GM21360 (cell line): ENCODE measurements at regions not wholly inside any gene's neighbourhood (a gene's known extent, or its start where the extent isn't known, plus 50 kb on each side); places are given as distances from the start of the nearest gene placed in this dataset.

Experiments used
- ATAC-seq: cut with Tn5 transposase; IDR thresholded peaks from one replicate; pipeline ENCODE4 v1.9.1; 2021; ENCODE audit warnings: mild to moderate bottlenecking, moderate library complexity; ENCODE audit not compliant: unreplicated experiment

GRCh38 chr2:144086965-144087364, 433.0 kb downstream of the ZEB2 start:
- ATAC-seq = no peak

GRCh38 chr2:144085016-144085415, 434.9 kb downstream of the ZEB2 start:
- no peak for ATAC-seq

- ATAC-seq = no peak
These were observed 435.7 kb downstream of the ZEB2 start for GRCh38 chr2:144084114-144084661.

GRCh38 chr2:144083211-144083610, 436.7 kb downstream of the ZEB2 start:
- ATAC-seq = no peak

GRCh38 chr2:144082777-144083176, 437.1 kb downstream of the ZEB2 start:
- ATAC-seq = no peak

GRCh38 chr2:144082327-144082726, 437.6 kb downstream of the ZEB2 start:
- ATAC-seq = no peak

GRCh38 chr2:144081272-144081671, 438.6 kb downstream of the ZEB2 start:
- ATAC-seq = no peak

GRCh38 chr2:144079803-144080202, 440.1 kb downstream of the ZEB2 start:
- no peak for ATAC-seq

GRCh38 chr2:144078802-144079724, 440.9 kb downstream of the ZEB2 start:
- ATAC-seq = no peak

GRCh38 chr2:144078106-144078505, 441.8 kb downstream of the ZEB2 start:
- ATAC-seq = no peak

- ATAC-seq = no peak
These were observed 445.5 kb downstream of the ZEB2 start for GRCh38 chr2:144074450-144074849.

GRCh38 chr2:144071461-144071860, 448.5 kb downstream of the ZEB2 start:
- no peak for ATAC-seq

- ATAC-seq = no peak
These were observed 452.4 kb downstream of the ZEB2 start for GRCh38 chr2:144067506-144067905.

- ATAC-seq = no peak
These were observed 456.3 kb downstream of the ZEB2 start for GRCh38 chr2:144063602-144064001.

- no peak for ATAC-seq
These were observed 465.0 kb downstream of the ZEB2 start for GRCh38 chr2:144054911-144055310.

GRCh38 chr2:144052083-144052482, 467.8 kb downstream of the ZEB2 start:
- ATAC-seq = no peak

GRCh38 chr2:144049137-144049536, 470.8 kb downstream of the ZEB2 start:
- no peak for ATAC-seq

GRCh38 chr2:144048631-144049060, 471.3 kb downstream of the ZEB2 start:
- ATAC-seq = no peak

- ATAC-seq = no peak
These were observed 477.2 kb downstream of the ZEB2 start for GRCh38 chr2:144042751-144043150.

- no peak for ATAC-seq
These were observed 478.3 kb downstream of the ZEB2 start for GRCh38 chr2:144041612-144042011.

- ATAC-seq = no peak
These were observed 479.1 kb downstream of the ZEB2 start for GRCh38 chr2:144040834-144041233.

- no peak for ATAC-seq
These were observed 487.4 kb downstream of the ZEB2 start for GRCh38 chr2:144032566-144032965.
